AG09319 (cell line): ENCODE measurements at regions not wholly inside any gene's neighbourhood (a gene's known extent, or its start where the extent isn't known, plus 50 kb on each side); places are given as distances from the start of the nearest gene placed in this dataset.

ENCODE experiments used
- DNase-seq: peaks from one replicate; pipeline ENCODE4 v3.0.0-alpha.2; 2010; ENCODE audit warnings: low read depth; ENCODE audit errors: extremely low read depth
- TF ChIP-seq, protein P1 (sequence below): IDR thresholded peaks from 2 replicates; pipeline ENCODE4 v1.5.1; 2011; ENCODE audit warnings: low read depth, mild to moderate bottlenecking, inconsistent platforms, low read length, moderate library complexity

DNA sequence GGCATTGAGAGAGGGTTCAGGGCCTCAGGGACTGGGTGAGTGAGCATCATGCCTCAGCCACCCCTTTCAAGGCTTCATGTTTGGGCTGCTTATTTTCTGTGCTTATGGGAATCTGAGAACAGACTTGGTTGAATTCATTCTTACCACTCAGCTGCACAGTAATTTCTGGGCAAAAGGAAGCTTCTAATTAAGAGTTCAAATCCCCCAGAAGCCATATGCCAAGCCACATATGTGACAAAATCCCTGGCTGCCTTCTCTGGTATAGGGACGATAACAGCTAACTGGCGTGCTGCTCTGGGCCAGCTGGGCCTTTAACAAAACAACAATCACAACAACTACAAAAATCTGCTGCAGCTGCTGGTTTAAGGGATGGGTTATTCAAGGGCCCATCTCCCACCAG lies 181.0 kb upstream of the ANKRD28 start:
- DNase-seq: no peak
- TF ChIP-seq, protein P1, sequence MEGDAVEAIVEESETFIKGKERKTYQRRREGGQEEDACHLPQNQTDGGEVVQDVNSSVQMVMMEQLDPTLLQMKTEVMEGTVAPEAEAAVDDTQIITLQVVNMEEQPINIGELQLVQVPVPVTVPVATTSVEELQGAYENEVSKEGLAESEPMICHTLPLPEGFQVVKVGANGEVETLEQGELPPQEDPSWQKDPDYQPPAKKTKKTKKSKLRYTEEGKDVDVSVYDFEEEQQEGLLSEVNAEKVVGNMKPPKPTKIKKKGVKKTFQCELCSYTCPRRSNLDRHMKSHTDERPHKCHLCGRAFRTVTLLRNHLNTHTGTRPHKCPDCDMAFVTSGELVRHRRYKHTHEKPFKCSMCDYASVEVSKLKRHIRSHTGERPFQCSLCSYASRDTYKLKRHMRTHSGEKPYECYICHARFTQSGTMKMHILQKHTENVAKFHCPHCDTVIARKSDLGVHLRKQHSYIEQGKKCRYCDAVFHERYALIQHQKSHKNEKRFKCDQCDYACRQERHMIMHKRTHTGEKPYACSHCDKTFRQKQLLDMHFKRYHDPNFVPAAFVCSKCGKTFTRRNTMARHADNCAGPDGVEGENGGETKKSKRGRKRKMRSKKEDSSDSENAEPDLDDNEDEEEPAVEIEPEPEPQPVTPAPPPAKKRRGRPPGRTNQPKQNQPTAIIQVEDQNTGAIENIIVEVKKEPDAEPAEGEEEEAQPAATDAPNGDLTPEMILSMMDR: no peak

DNA sequence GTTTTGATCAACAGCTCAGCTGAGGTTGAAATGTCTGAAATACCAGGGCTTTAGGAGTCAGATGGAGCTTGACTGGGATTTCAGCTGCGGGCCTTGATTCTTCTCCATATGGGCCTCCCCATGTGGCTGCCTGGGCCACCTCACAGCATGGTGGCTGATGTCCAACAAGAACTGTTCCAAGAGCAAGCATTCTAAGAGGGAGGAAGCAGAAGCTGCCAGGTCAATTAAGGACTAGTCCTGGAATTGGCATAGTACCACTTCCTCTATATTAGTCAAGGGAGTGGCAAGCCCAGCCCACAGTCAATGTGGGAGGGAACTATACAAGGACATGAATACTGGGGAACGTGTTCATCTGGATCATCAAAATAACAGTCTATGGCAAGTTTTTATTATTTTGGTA lies 181.7 kb upstream of the ANKRD28 start:
- DNase-seq: no peak
- TF ChIP-seq, protein P1: no peak

DNA sequence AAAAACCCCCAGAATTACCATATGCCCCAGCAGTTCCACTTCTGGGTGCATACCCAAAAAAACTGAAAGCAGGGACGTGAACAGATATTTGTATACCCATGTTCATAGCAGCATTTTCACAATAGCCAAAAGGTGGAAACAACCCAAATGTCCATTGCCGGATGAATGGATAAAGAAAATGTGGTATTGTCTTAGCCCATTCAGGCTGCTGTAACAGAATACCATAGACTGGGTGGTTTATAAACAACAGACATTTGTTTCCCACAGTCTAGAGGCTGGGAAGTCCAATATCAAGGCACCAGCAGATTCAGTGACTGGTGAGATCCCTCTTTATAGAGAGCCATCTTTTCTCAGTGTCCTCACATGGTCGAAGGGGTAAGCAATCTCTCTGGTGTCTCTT lies 182.1 kb upstream of the ANKRD28 start:
- no peak for DNase-seq
- TF ChIP-seq, protein P1: no peak

DNA sequence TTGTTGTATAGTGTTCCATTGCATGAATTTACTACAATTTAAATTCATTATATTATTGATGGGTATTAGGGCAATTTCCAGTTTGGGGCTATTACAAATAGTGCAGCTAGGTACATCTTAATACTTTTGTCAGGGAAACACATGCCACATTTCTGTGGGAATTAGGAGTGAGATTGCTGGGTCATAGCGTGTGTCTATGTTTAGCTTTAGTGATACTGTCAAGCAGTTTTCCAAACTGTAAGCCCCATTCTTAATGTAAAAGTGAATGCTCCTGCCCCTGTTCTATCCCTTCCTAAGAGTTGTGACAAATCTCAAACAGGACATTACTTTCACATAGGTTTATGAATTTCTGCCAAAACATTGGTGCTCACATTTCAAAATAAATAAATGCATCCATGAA lies 184.5 kb upstream of the ANKRD28 start:
- DNase-seq: no peak
- TF ChIP-seq, protein P1: no peak

DNA sequence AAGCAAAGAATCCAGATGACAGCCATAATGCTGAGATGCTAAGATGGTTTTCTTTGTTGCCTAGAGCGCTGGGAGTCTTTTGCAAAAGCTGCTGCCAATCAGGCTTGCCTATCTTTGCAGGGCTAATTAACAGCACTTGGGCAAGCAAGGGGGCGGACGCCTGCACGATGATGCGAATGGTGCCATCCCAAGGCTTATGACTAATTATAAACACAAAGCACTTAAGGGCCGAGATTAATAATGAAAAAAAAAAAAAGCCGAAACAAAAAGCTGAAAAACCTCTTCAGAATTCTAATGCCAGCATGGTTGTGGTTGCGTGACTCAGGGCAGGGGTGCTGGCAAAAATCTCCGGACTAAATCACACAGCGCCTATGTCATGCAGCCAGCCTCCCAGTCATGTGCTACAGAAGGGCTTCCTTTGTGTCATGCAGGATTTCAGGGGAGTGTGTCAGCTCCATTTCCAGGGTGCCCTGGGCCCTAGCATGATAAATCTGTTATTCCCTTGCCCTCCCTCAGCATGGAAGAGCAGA lies 185.0 kb upstream of the ANKRD28 start:
- DNase-seq: peak; percentile 76
- TF ChIP-seq, protein P1: no peak

DNA sequence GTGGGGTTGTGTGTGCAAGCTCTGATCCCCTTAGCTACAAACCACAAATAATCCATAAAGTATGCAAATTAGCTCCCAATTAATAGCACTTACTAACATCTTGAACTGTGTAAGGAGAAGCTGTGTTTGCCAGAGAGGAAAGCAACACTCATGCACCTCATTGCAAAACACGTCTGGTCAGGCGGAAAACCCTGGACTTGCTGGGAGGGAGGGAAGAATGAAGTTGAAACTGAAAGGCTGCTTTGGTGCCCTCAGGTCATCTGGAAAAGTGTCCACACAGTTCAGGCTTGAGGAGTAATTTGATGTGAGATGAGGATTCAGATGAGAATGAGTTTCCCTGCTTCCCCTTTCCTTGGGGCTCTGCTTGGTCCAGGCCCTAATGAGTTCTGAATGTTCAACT lies 185.5 kb upstream of the ANKRD28 start:
- TF ChIP-seq, protein P1: no peak
- peak; percentile 79 for DNase-seq

DNA sequence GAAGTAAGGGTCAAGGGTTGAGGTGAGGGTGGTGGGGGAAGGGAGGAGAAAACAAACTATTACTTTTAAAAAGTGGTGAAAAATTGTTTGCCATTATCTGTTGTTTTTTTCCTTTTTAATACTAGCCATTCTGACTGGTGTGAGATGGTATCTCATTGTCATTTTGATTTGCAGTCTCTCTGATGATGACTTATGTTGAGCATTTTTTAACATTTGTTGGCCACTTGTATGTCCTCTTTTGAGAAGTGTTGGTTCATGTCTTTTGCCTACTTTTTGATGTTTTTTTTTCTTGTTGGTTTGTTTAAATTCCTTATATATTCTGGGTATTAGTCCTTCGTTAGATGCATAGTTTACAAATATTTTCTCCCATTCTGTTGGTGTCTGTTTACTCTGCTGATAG lies 185.9 kb upstream of the ANKRD28 start:
- DNase-seq: no peak
- TF ChIP-seq, protein P1: no peak
